GM19025 (cell line): ENCODE measurements at regions not wholly inside any gene's neighbourhood (a gene's known extent, or its start where the extent isn't known, plus 50 kb on each side); places are given as distances from the start of the nearest gene placed in this dataset.
"Not testable (repeated sequence)": the region's sequence is repeated elsewhere in the genome, so short reads cannot be mapped to it uniquely, and the experiment has no call there.

Experiments
- ATAC-seq: cut with Tn5 transposase; IDR thresholded peaks from one replicate; pipeline ENCODE4 v1.9.1; 2021; ENCODE audit warnings: mild to moderate bottlenecking, low read depth, moderate library complexity; ENCODE audit not compliant: unreplicated experiment

DNA sequence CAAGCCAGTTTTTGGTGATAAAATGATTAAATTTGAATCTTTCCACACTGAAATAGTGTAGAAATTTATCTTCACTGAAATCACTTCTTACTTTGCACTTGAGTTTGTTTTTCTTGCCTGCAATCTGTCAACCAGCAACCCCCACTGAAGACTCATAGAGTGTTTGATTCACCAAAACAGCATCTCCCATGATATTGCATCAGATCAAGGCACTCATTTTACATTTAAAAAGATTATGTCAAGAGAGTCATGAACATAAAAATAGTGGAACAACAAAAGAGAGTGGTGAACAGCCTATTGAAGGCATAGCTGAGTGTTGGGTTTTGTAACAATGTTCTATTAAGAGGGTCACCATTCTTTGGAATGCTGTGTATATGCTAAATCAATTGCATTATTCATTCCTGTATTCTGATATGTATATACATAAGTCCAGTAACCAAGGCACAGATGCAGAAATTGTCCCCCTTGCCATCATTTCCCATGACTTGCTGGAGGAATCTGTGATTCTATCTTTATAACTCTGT lies 1934.9 kb downstream of the ARAP2 start:
- no peak for ATAC-seq

DNA sequence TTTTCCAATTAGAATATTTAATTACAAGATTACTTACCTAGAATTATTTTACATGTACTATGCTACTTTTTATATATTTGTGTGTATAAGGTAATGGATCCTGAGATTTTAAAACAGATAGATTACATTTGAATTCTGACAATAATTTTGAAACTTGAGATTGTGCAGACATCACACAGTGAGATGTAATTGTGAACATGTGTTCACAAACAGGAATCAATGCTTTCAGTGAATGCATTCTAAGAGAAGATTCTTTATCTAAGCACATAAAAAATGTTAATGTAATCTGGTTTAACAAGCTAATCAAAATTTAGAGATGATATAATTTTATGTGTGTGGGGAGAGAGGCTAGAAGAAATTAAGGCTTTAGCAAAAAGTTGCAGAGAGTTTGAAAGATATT lies 1925.5 kb downstream of the ARAP2 start:
- ATAC-seq = no peak

DNA sequence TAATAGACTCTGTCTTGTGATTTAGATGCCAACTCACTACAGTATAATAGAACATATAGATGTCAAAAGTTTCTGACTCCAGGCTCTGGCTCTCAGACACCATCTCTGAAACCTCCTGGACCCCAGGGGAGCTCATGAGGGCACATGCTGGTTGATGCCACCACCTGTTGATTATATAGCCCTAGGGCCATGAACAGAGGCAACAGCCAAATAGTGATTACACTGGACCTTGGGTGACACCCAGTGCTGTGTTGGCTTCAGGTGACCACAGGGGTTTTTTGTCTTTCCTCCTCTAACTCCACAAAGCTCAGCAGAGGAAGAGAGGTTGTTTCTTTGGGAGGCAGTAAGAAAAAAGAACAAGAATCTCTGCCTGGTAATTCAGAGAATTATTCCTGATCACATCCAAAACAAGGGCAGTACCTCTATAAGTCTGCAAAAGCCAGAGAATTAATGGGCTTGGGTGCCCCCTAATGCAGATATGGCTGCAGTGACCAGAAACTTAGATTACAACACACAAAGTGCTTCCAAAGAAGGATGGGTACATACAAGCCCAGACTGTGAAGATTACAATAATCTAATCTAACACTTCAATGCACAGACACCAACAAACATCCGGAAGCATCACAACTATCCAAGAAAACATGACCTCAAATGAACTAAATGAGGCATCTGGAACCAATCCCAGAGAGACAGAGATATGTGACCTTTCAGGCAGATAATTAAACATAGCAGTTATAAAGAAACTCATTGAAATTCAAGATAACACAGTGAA lies 1920.6 kb downstream of the ARAP2 start:
- no peak for ATAC-seq

DNA sequence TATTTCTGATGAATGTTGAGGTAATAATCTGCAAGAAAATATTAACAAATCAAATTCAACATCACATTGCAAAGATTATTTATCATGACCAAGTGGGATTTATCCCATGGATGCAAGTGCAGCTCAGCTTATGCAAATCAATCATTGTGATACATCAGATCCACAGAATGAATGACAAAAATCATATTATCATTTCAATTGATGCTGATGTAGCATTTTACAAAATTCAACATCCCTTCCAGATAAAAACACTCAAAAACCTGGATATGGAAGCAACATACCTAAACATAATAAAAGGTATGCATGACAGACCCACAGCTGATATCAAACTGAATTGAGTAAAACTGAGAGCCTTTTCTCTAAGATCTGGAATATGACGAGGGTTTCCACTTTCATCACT lies 1915.4 kb downstream of the ARAP2 start:
- ATAC-seq = no peak

- ATAC-seq = not testable (repeated sequence)
Observed at GRCh38 chr4:34335156-34335555, 1909.2 kb downstream of the ARAP2 start.

- ATAC-seq = not testable (repeated sequence)
Observed at GRCh38 chr4:34335556-34335955, 1908.8 kb downstream of the ARAP2 start.

DNA sequence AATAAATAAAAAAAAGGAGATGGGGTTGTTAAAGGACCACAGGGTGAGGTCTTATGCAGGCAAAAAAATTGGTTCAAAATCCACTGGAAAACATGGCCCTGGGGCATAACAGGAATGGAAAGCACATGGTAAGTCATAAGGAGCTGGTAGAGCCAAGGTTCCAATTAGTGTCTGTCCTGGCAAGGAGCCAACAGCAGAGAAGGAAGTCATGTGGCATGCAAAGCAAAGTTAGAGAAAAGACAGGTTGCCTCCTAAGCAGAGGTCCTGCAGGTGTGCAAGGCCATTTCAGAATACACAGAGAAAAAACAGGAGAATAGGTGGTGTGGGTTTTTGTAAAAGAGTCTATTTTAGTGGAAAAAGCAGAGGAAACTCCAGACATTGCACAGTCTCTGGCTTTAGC lies 1881.7 kb downstream of the ARAP2 start:
- ATAC-seq = no peak

- no peak for ATAC-seq
Observed at GRCh38 chr4:34363842-34364241, 1880.5 kb downstream of the ARAP2 start.

- ATAC-seq = no peak
Observed at GRCh38 chr4:34365946-34366345, 1878.4 kb downstream of the ARAP2 start.

GRCh38 chr4:34371676-34372075 lies 1872.6 kb downstream of the ARAP2 start:
- ATAC-seq = no peak

GRCh38 chr4:34372815-34373214 lies 1871.5 kb downstream of the ARAP2 start:
- no peak for ATAC-seq

- no peak for ATAC-seq
Observed at GRCh38 chr4:34373456-34373855, 1870.9 kb downstream of the ARAP2 start.

GRCh38 chr4:34412233-34412632 lies 1832.1 kb downstream of the ARAP2 start:
- no peak for ATAC-seq

DNA sequence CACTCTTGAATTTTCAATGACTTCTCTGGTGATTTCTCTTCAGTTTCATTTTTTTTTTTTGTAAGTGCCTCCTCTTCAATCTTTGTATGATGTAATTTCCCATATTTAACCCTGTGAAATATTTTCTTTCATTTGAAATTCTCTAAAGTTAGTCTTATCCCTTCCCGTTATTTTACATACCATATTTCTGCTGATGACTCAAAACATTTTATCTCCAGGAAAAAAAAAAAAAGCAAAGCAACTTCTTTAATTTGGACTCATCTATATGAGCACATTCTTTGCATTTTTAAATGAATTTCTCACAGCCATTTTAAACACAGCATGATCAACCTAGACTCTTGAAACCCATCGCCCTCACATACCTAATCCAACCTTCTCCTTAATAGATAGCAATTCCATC lies 1831.4 kb downstream of the ARAP2 start:
- ATAC-seq = no peak

GRCh38 chr4:34417160-34417559 lies 1827.2 kb downstream of the ARAP2 start:
- ATAC-seq = no peak

DNA sequence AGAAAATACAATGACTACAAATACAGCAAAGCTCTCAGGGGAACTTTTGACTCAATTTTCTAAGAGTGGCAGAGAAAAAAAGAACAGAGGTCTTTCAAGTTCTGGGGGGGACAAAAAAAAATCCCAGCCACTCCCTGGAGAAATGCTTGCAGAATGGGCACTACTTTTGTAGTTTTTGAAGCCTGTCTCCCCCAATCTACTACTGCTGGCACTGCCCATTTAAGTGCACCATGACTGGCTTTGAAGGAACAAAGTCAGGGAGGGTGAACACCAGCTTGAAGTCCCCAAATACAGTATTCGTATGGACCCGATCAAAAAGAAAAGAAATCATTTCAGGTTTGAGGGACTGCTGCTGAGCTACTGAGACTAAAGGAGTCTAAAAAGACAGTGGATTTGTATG lies 1824.4 kb downstream of the ARAP2 start:
- no peak for ATAC-seq

DNA sequence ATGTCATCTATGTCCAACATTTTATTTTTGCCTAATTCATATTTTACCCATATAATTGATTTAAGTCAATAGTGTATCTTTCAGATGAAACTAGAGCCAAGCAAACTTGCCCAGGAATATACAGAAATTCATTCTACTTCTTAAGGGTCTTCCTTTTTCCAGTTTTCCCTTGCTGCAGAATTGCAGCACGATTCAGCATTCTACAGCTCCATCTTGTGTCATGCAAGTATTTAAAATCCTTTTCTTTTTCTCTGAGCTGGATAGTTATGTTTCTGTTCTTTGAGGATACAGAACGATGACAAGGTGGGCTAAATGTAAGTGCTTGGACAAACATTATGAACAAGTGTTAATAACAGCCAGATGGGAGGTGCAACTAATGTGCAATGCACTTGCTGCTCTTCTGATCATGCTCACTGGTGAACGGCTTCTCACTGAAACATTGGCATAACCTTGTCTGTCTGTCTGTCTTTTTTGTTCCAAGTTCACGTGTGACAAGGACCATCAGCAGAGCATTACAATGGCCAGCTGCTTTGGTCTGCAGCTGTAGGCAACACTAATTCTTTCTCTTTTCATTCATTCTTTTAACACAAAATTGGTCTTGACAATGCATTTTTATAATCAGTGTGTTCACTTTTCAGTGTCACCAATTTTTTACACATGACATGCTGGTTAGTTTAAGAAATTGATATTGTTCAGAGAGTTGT lies 1821.7 kb downstream of the ARAP2 start:
- no peak for ATAC-seq

DNA sequence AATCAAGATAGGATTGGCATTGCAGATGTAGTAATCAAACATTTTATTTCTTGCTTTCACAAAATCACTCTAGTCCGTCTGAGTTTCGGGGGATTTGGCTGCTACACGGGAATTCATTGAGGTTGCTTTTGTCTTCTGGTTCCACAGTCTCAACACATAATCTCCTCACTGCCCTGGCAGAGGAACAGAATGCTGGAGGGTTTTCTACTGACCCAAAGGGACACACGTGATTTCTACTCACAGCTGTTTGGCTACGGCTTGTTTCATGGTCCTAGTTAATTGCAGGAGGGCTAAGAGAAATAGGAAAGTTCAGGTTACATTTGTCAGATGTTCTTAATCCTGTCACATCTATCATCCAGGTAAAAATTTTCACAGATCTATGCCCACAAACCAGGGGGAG lies 1811.6 kb downstream of the ARAP2 start:
- ATAC-seq = no peak

DNA sequence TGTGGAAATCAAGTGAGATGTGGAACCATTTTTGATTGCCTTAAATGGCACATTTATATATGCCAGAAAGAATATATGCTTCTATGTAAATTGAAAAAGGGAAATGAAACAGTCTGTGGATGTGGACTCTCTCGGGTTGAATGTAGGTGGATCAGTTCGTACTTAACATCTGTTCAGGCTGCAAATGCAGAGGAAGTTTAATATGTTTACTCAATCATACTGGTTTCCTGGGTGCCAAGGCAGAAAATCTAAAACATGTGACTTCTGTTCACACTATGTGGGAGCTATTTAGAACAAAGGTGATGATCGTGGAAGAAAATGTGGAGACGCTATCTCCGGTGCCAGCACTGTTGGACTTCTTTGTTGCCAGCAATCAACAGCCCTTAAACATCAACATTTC lies 1809.9 kb downstream of the ARAP2 start:
- not testable (repeated sequence) for ATAC-seq

DNA sequence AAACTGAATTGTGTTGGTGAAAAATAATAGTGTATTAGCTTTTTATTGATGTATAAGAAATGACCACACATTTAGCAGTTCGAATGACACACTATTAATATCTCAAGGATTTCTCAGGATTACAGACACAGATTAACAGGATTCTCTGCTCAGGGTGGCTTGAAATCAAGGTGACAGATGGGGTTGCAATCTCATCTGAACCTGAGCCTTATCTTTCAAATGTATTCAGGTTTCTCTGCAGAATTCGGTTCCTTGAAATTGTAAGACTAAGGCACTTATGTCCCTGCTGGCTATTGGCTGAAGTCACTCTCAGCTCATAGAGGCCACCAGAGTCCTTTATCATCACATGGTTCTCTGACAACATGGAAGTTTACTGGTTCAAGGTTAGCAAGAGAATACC lies 1780.1 kb downstream of the ARAP2 start:
- no peak for ATAC-seq

GRCh38 chr4:34466411-34466810 lies 1777.9 kb downstream of the ARAP2 start:
- no peak for ATAC-seq

GRCh38 chr4:34469516-34469915 lies 1774.8 kb downstream of the ARAP2 start:
- no peak for ATAC-seq
